ENCODE measurements at regions not wholly inside any gene's neighbourhood (a gene's known extent, or its start where the extent isn't known, plus 50 kb on each side); places are given as distances from the start of the nearest gene placed in this dataset.

- no peak for TF ChIP-seq POU6F1 (CRISPR knock-in tag; IDR thresholded peaks at IDR 0.05; ENCODE audit: borderline replicate concordance, low read depth)
- TF ChIP-seq TOX (CRISPR knock-in tag; IDR thresholded peaks at IDR 0.05; ENCODE audit: borderline replicate concordance), result no peak
- TF ChIP-seq RARB (CRISPR knock-in tag; IDR thresholded peaks at IDR 0.05), result no peak
- TF ChIP-seq ISL1 (CRISPR knock-in tag; IDR thresholded peaks at IDR 0.05), result no peak
- no peak for TF ChIP-seq PPARA (CRISPR knock-in tag; IDR thresholded peaks at IDR 0.05; ENCODE audit: borderline replicate concordance)
- no peak for TF ChIP-seq SNAI2 (CRISPR knock-in tag; IDR thresholded peaks at IDR 0.05)
- TF ChIP-seq TSHZ2 (CRISPR knock-in tag; IDR thresholded peaks at IDR 0.05), result no peak
- TF ChIP-seq CSRNP3 (CRISPR knock-in tag; IDR thresholded peaks at IDR 0.05), result no peak
- TF ChIP-seq ZNF70 (CRISPR knock-in tag; IDR thresholded peaks at IDR 0.05), result no peak
- TF ChIP-seq PATZ1 (CRISPR knock-in tag; IDR thresholded peaks at IDR 0.05; ENCODE audit: borderline replicate concordance), result no peak
- no peak for TF ChIP-seq ARNTL (CRISPR knock-in tag; IDR thresholded peaks at IDR 0.05; ENCODE audit: borderline replicate concordance, low read depth)
- no peak for TF ChIP-seq OSR1 (CRISPR knock-in tag; IDR thresholded peaks at IDR 0.05)
- TF ChIP-seq ZNF565 (CRISPR knock-in tag; conservative IDR thresholded peaks at IDR 0.05; ENCODE audit: low read depth), result no peak
- no peak for TF ChIP-seq ZNF8 (CRISPR knock-in tag; IDR thresholded peaks at IDR 0.05)
- no peak for TF ChIP-seq ZFP30 (CRISPR knock-in tag; IDR thresholded peaks at IDR 0.05)
- TF ChIP-seq TCF4 (CRISPR knock-in tag; IDR thresholded peaks at IDR 0.05; ENCODE audit: borderline replicate concordance), result no peak
- TF ChIP-seq ZFP3 (CRISPR knock-in tag; IDR thresholded peaks at IDR 0.05), result no peak
- no peak for ATAC-seq
Measured at GRCh38 chr13:59445812-59446211, 717.9 kb downstream of the DIAPH3 start.

- ATAC-seq, result no peak
- TF ChIP-seq CSDC2 (CRISPR knock-in tag; IDR thresholded peaks at IDR 0.05) (no peak), POU6F1 (CRISPR knock-in tag; IDR thresholded peaks at IDR 0.05; ENCODE audit: borderline replicate concordance, low read depth) (no peak), OSR1 (CRISPR knock-in tag; IDR thresholded peaks at IDR 0.05) (no peak), ZNF70 (CRISPR knock-in tag; IDR thresholded peaks at IDR 0.05) (no peak), ZFP30 (CRISPR knock-in tag; IDR thresholded peaks at IDR 0.05) (no peak), TSHZ2 (CRISPR knock-in tag; IDR thresholded peaks at IDR 0.05) (no peak)
Measured at GRCh38 chr13:59446391-59446790, 717.3 kb downstream of the DIAPH3 start.

Data from SK-N-SH treated with all-trans-retinoic acid at 6 μM for 48 hours (cell line).